ENCODE measurements at regions not wholly inside any gene's neighbourhood (a gene's known extent, or its start where the extent isn't known, plus 50 kb on each side); places are given as distances from the start of the nearest gene placed in this dataset.

GRCh38 chr5:152487130-152487529 lies 82.1 kb upstream of the NMUR2 start:
- no peak overlapping the region for H3K4me3 ChIP-seq
- no peak for DNase-seq
- no peaks in the 10 kb centered on the region for H3K9me3 ChIP-seq
- H3K4me1 ChIP-seq: no peaks in the 10 kb centered on the region
- intact Hi-C loops (cut with DNase I): no loop called here
- TF ChIP-seq CTCF (IDR thresholded peaks at IDR 0.05) (no peak), POLR2A (IDR thresholded peaks at IDR 0.05) (no peak)
- WGBS, 2 donors: 60 to 77% methylated on average over 5 of the region's 5 CpGs
- H3K36me3 ChIP-seq: no peaks in the 10 kb centered on the region
- no peak overlapping the region for H3K27ac ChIP-seq
- no peaks in the 10 kb centered on the region for H3K27me3 ChIP-seq

GRCh38 chr5:152488869-152489268 lies 83.8 kb upstream of the NMUR2 start:
- no peak for TF ChIP-seq CTCF (IDR thresholded peaks at IDR 0.05)
- TF ChIP-seq POLR2A (IDR thresholded peaks at IDR 0.05): no peak
- Histone ChIP-seq H3K36me3 (no peaks in the 10 kb centered on the region), H3K4me1 (no peaks in the 10 kb centered on the region), H3K4me3 (no peak overlapping the region), H3K27me3 (no peaks in the 10 kb centered on the region), H3K27ac (no peak overlapping the region), H3K9me3 (no peaks in the 10 kb centered on the region)
- 56 to 84% methylated on average over 2 of the region's 2 CpGs for WGBS, 2 donors
- intact Hi-C loops (cut with DNase I): no loop called here
- no peak for DNase-seq

GRCh38 chr5:152499814-152500535 lies 94.9 kb upstream of the NMUR2 start:
- Histone ChIP-seq H3K36me3 (no peaks in the 10 kb centered on the region), H3K4me3 (no peak overlapping the region), H3K27me3 (peaks cover 0 to 4% (median 0%) of the 10 kb centered on the region in 4 donors), H3K9me3 (no peaks in the 10 kb centered on the region), H3K4me1 (no peaks in the 10 kb centered on the region), H3K27ac (no peak overlapping the region)
- no peak for DNase-seq
- TF ChIP-seq POLR2A (IDR thresholded peaks at IDR 0.05) (no peak), CTCF (IDR thresholded peaks at IDR 0.05) (no peak)
- WGBS, 2 donors: 44 to 60% methylated on average over 4 of the region's 4 CpGs
- intact Hi-C loops (cut with DNase I): loop anchor here (10.0 kb wide), 1 partner anchor 675 kb away; no protein-coding TSS in a partner anchor

- no peak overlapping the region for H3K4me3 ChIP-seq
- TF ChIP-seq POLR2A (IDR thresholded peaks at IDR 0.05) (no peak), CTCF (IDR thresholded peaks at IDR 0.05) (no peak)
- intact Hi-C loops (cut with DNase I): loop anchor here (10.0 kb wide), 1 partner anchor 676 kb away; no protein-coding TSS in a partner anchor
- H3K36me3 ChIP-seq: no peaks in the 10 kb centered on the region
- H3K27me3 ChIP-seq: peaks cover 0 to 8% (median 0%) of the 10 kb centered on the region in 4 donors
- no peak for DNase-seq
- 86 to 93% methylated on average over 1 to 2 of the region's 2 CpGs for WGBS, 2 donors
- H3K27ac ChIP-seq: no peak overlapping the region
- H3K9me3 ChIP-seq: no peaks in the 10 kb centered on the region
- H3K4me1 ChIP-seq: no peaks in the 10 kb centered on the region
Observed at GRCh38 chr5:152501294-152501693, 96.2 kb upstream of the NMUR2 start.

- no peaks in the 10 kb centered on the region for H3K4me1 ChIP-seq
- WGBS, 2 donors: 81 to 100% methylated on average over 1 to 3 of the region's 3 CpGs
- no peaks in the 10 kb centered on the region for H3K9me3 ChIP-seq
- no peak overlapping the region for H3K4me3 ChIP-seq
- intact Hi-C loops (cut with DNase I): loop anchor here (10.0 kb wide), 1 partner anchor 678 kb away; no protein-coding TSS in a partner anchor
- no peaks in the 10 kb centered on the region for H3K36me3 ChIP-seq
- H3K27me3 ChIP-seq: peaks cover 0 to 8% (median 0%) of the 10 kb centered on the region in 4 donors
- DNase-seq: no peak
- TF ChIP-seq CTCF (IDR thresholded peaks at IDR 0.05) (no peak), POLR2A (IDR thresholded peaks at IDR 0.05) (no peak)
- H3K27ac ChIP-seq: no peak overlapping the region
Observed at GRCh38 chr5:152503206-152503605, 98.1 kb upstream of the NMUR2 start.
